IPS-NIHi7 (cell line): ENCODE measurements at regions not wholly inside any gene's neighbourhood (a gene's known extent, or its start where the extent isn't known, plus 50 kb on each side); places are given as distances from the start of the nearest gene placed in this dataset.
"Not testable (repeated sequence)": the region's sequence is repeated elsewhere in the genome, so short reads cannot be mapped to it uniquely, and the experiment has no call there.

Source experiments
- DNase-seq: peaks from one replicate; pipeline ENCODE4 v3.0.0; 2012; ENCODE audit warnings: mixed read lengths; ENCODE audit errors: extremely low spot score

- DNase-seq: no peak
Observed at GRCh38 chr12:13562915-13563742, 366.6 kb downstream of the EMP1 start.

- DNase-seq: no peak
Observed at GRCh38 chr12:13561923-13562322, 365.4 kb downstream of the EMP1 start.

- no peak for DNase-seq
Observed at GRCh38 chr12:13559318-13559978, 362.9 kb downstream of the EMP1 start.

GRCh38 chr12:13552830-13553229 is 356.3 kb downstream of the EMP1 start:
- no peak for DNase-seq

GRCh38 chr12:13547283-13547682 is 350.8 kb downstream of the EMP1 start:
- no peak for DNase-seq

GRCh38 chr12:13546231-13546630 is 349.7 kb downstream of the EMP1 start:
- DNase-seq: no peak

- DNase-seq: no peak
Observed at GRCh38 chr12:13539051-13539450, 342.5 kb downstream of the EMP1 start.

- DNase-seq: no peak
Observed at GRCh38 chr12:13538136-13538535, 341.6 kb downstream of the EMP1 start.

- no peak for DNase-seq
Observed at GRCh38 chr12:13537623-13538022, 341.1 kb downstream of the EMP1 start.

- no peak for DNase-seq
Observed at GRCh38 chr12:13536219-13536910, 339.8 kb downstream of the EMP1 start.

- DNase-seq: peak; percentile 80
Observed at GRCh38 chr12:13534645-13535398, 338.3 kb downstream of the EMP1 start.

- no peak for DNase-seq
Observed at GRCh38 chr12:13534242-13534641, 337.7 kb downstream of the EMP1 start.

GRCh38 chr12:13530966-13531365 is 334.4 kb downstream of the EMP1 start:
- no peak for DNase-seq

GRCh38 chr12:13526185-13526921 is 329.8 kb downstream of the EMP1 start:
- not testable (repeated sequence) for DNase-seq

- no peak for DNase-seq
Observed at GRCh38 chr12:13523536-13524307, 327.2 kb downstream of the EMP1 start.

- DNase-seq: not testable (repeated sequence)
Observed at GRCh38 chr12:13518034-13518433, 321.5 kb downstream of the EMP1 start.

GRCh38 chr12:13509740-13510139 is 313.2 kb downstream of the EMP1 start:
- no peak for DNase-seq

- DNase-seq: no peak
Observed at GRCh38 chr12:13505636-13506035, 309.1 kb downstream of the EMP1 start.

- DNase-seq: no peak
Observed at GRCh38 chr12:13505224-13505623, 308.7 kb downstream of the EMP1 start.

- no peak for DNase-seq
Observed at GRCh38 chr12:13504736-13505135, 308.2 kb downstream of the EMP1 start.
